Breast epithelium (tissue), 4 donors: ENCODE measurements at regions not wholly inside any gene's neighbourhood (a gene's known extent, or its start where the extent isn't known, plus 50 kb on each side); places are given as distances from the start of the nearest gene placed in this dataset.

Experiments
- DNase-seq, 2 donors: peaks; one replicate each; pipeline ENCODE4 v3.0.0-alpha.2; 2019; ENCODE audit warnings: low spot score in 2 of 2
- H3K27ac ChIP-seq, 2 donors: fragments of 200-600 bp; sonication (generic) in 1 of 2; one replicate each; pipeline ENCODE4 v1.5.1; 2016 to 2019; ENCODE audit warnings: mild to moderate bottlenecking in 1 of 2
- H3K27me3 ChIP-seq, 2 donors: fragments of 200-600 bp; sonication (generic) in 1 of 2; one replicate each; pipeline versions ENCODE4 v1.5.1 to v1.6.0; 2017 to 2019; ENCODE audit warnings: control low read depth in 1 of 2, mild to moderate bottlenecking in 1 of 2
- H3K36me3 ChIP-seq: fragments of 200-600 bp; one replicate; pipeline ENCODE4 v1.5.1; 2019
- H3K4me1 ChIP-seq, 2 donors: fragments of 200-600 bp; sonication (generic); one replicate each; pipeline ENCODE4 v1.5.1; 2016 to 2019; ENCODE audit warnings: control low read depth in 1 of 2
- H3K4me3 ChIP-seq, 3 donors: fragments of 200-600 bp; sonication (generic); 1 replicate in 2 of 3; 2 replicates in 1 of 3; pipeline ENCODE4 v1.5.1; 2016 to 2019; ENCODE audit warnings: mild to moderate bottlenecking in 3 of 3, moderate library complexity in 2 of 3
- H3K9me3 ChIP-seq, 2 donors: fragments of 200-600 bp; sonication (generic) in 1 of 2; one replicate each; pipeline ENCODE4 v1.5.1; 2016 to 2019; ENCODE audit warnings: control low read depth in 1 of 2
- CTCF ChIP-seq, 3 donors: fragments of 450-650 bp; IDR thresholded peaks; one replicate each; pipeline ENCODE4 v1.5.1; 2016 to 2017; ENCODE audit warnings: antibody characterized with exemption in 3 of 3, mild to moderate bottlenecking in 3 of 3, moderate library complexity in 3 of 3
- POLR2A ChIP-seq: fragments of 450-650 bp; IDR thresholded peaks from one replicate; pipeline ENCODE4 v1.6.1; 2016; ENCODE audit warnings: antibody characterized with exemption, mild to moderate bottlenecking, moderate library complexity
- POLR2AphosphoS5 ChIP-seq, 3 donors: sonication (generic); formaldehyde crosslinking; IDR thresholded peaks; one replicate each; pipeline ENCODE4 v1.6.1; 2017; ENCODE audit warnings: antibody characterized with exemption in 3 of 3
- intact Hi-C: fragments of 100-400 bp; cut with DNase I; formaldehyde crosslinking; loops from one replicate; pipeline ENCODE4 v1.15.1; 2023; ENCODE audit warnings: low total_unique reads

- TF ChIP-seq POLR2AphosphoS5 (IDR thresholded peaks at IDR 0.05) (no peak), CTCF (IDR thresholded peaks at IDR 0.05) (no peak), POLR2A (no peak)
- H3K27ac ChIP-seq = no peak overlapping the region
- no peaks in the 10 kb centered on the region for H3K9me3 ChIP-seq
- H3K27me3 ChIP-seq = no peaks in the 10 kb centered on the region
- no peak overlapping the region for H3K4me3 ChIP-seq
- intact Hi-C loops = loop anchor here (5.0 kb wide), 1 partner anchor 819 kb away; no protein-coding TSS in a partner anchor
- H3K36me3 ChIP-seq = no peaks in the 10 kb centered on the region
- DNase-seq = no peak
- H3K4me1 ChIP-seq = no peaks in the 10 kb centered on the region
These were observed 434.3 kb upstream of the FAT1 start for GRCh38 chr4:187158003-187158402.

- TF ChIP-seq POLR2A (no peak), POLR2AphosphoS5 (IDR thresholded peaks at IDR 0.05) (no peak), CTCF (IDR thresholded peaks at IDR 0.05) (no peak)
- no peaks in the 10 kb centered on the region for H3K27me3 ChIP-seq
- no peak for DNase-seq
- no peaks in the 10 kb centered on the region for H3K4me1 ChIP-seq
- no peak overlapping the region for H3K4me3 ChIP-seq
- H3K9me3 ChIP-seq = no peaks in the 10 kb centered on the region
- H3K36me3 ChIP-seq = no peaks in the 10 kb centered on the region
- no peak overlapping the region for H3K27ac ChIP-seq
- intact Hi-C loops = no loop called here
These were observed 436.8 kb upstream of the FAT1 start for GRCh38 chr4:187160486-187160885.

- no peaks in the 10 kb centered on the region for H3K9me3 ChIP-seq
- H3K4me3 ChIP-seq = no peak overlapping the region
These were observed 443.3 kb upstream of the FAT1 start for GRCh38 chr4:187166886-187167512.

GRCh38 chr4:187171706-187172339 is 448.2 kb upstream of the FAT1 start:
- no peaks in the 10 kb centered on the region for H3K36me3 ChIP-seq
- TF ChIP-seq POLR2AphosphoS5 (IDR thresholded peaks at IDR 0.05) (no peak), CTCF (IDR thresholded peaks at IDR 0.05) (no peak), POLR2A (no peak)
- no peaks in the 10 kb centered on the region for H3K9me3 ChIP-seq
- H3K4me1 ChIP-seq = no peaks in the 10 kb centered on the region
- intact Hi-C loops = no loop called here
- H3K27me3 ChIP-seq = no peaks in the 10 kb centered on the region
- H3K4me3 ChIP-seq = peak overlapping the region in 1 of 3 donors; percentile 43
- DNase-seq = no peak
- H3K27ac ChIP-seq = no peak overlapping the region

More at GRCh38 chr4:187166886-187167512, 443.3 kb upstream of the FAT1 start:
- Histone ChIP-seq H3K27ac (no peak overlapping the region), H3K36me3 (no peaks in the 10 kb centered on the region), H3K4me1 (no peaks in the 10 kb centered on the region), H3K27me3 (no peaks in the 10 kb centered on the region)
- no peak for DNase-seq
- intact Hi-C loops = no loop called here
- TF ChIP-seq POLR2A = no peak
- no peak for TF ChIP-seq CTCF (IDR thresholded peaks at IDR 0.05)
- TF ChIP-seq POLR2AphosphoS5 (IDR thresholded peaks at IDR 0.05) = no peak

- TF ChIP-seq POLR2AphosphoS5 (IDR thresholded peaks at IDR 0.05) (no peak), CTCF (IDR thresholded peaks at IDR 0.05) (no peak), POLR2A (no peak)
- H3K4me1 ChIP-seq = no peaks in the 10 kb centered on the region
- intact Hi-C loops = no loop called here
- H3K4me3 ChIP-seq = peak overlapping the region in 1 of 3 donors; percentile 43
- H3K27me3 ChIP-seq = no peaks in the 10 kb centered on the region
- H3K36me3 ChIP-seq = no peaks in the 10 kb centered on the region
- DNase-seq = no peak
- H3K9me3 ChIP-seq = no peaks in the 10 kb centered on the region
- H3K27ac ChIP-seq = peak overlapping the region in 1 of 2 donors; percentile 19
These were observed 448.7 kb upstream of the FAT1 start for GRCh38 chr4:187172340-187172761.
